HG03066 (cell line): ENCODE measurements at regions not wholly inside any gene's neighbourhood (a gene's known extent, or its start where the extent isn't known, plus 50 kb on each side); places are given as distances from the start of the nearest gene placed in this dataset.

Experiments
- ATAC-seq: cut with Tn5 transposase; IDR thresholded peaks from one replicate; pipeline ENCODE4 v1.9.1; 2021; ENCODE audit warnings: low read depth; ENCODE audit not compliant: unreplicated experiment

DNA sequence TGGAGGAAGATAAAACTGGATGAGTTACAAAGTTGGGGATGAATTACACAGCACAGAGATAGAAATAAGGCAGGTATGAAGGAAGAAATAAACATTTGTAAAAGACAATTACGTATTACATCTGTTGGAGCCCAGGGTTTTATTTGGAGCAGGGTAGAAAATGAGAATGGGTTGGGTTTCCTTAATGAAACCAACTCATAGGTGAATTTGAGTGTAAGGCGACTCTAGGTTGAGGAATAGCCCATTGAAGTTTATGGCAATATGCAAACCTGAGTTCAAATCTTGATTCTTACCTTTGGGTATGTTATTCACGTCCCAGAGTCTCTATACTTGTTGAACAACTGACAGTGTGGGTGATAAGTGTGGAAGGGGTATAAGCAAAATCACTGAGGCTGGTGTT, 422.3 kb upstream of the WWC1 start:
- ATAC-seq = no peak

DNA sequence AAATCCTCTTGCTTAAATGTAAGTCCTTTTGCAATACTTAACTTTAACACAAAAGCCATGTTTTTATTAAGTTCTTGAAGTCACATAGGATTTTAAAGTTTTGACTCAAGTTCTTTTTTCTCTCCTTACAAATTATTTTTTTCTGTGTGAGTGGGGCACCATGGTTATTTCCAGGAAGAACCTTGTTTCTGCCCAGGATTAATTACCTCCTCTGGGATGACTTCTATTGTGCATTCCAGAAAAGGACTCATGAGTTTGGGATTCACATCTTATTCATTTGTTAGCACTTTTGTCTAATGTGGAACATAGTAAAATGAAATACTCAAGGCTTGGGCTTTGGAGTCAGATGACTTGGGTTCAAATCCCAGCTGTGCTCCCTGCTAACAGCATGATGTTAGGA, 421.4 kb upstream of the WWC1 start:
- ATAC-seq = no peak

DNA sequence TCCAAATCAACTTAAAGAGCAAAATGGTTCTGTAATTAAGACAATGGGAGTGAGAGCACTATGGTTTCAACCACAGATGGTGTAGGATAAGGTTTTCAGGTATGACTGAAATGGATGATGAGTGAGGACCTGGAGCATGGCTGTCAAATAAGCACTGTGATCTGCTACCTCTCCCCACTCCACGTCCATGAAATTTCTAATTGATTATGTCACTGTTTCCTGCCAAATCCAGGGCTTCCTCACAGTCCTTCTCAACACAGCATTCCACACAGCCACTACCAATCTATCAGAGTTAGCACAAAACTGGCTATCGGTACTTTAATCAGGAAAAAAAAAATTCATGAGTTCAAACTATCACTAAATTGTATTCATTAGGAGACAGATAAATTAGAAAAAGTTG, 420.4 kb upstream of the WWC1 start:
- ATAC-seq = no peak

DNA sequence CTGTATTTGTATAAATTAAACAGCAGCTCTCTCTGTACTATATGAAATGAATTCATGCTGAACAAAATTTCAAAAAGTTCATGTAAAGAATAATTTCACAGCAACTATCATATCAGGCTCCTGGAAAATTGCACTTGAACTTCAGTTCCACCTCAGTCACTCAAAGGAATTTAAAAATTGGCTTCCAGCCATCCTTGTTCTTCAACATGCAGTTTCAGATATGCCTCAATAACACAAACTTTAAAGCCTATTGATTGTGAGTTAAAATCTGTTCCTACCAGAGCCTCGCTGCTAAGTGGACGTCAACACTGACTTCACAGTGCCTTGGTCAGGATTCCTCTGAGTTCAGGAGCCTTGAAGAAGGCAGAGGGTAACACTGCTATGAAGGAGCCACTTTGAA, 418.7 kb upstream of the WWC1 start:
- ATAC-seq = no peak

DNA sequence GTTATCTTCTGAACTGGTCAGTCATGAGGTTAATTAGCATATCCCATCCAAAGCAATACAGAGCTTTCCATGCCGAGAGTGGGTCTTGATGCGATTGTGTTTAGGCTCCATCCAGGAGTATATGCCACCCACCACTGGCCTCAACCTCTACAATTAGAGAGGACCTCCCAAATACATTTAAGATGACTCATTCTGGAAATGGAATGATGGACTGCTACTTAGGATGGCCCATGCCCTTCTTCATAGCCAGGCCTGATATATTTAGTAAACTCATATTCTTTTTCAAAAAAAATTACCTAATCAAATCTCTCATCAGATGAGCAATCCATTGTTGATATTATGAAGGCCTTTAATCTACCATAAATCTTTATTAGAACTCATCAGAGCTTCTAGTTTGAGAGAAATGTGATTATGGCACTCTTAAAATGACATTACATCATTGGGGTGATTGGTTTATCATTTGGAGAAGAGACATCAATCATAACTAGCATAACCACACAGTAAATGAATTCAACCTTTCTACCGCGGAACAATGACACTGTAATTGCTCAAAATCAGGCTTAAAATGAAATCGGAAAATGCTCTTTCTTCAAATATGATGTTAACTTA, 414.2 kb upstream of the WWC1 start:
- ATAC-seq = no peak

DNA sequence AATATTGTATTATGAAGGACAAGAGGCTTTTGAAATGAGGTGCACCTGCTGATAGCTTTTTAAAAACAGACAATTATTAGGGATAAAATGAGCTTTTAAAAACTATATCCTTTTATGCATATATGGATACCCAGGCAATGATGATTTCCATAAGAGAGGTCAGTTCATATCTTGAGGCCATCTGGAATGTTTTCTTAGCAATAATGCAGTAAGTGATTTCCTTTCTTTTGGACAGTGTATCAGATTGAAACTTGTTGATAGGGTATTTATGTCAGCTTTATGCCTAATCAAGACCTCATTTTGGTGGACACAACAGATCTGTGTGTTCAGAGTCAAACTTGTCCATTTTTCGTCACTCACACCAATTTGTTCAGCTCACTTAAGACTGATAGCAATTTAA, 413.5 kb upstream of the WWC1 start:
- no peak for ATAC-seq

DNA sequence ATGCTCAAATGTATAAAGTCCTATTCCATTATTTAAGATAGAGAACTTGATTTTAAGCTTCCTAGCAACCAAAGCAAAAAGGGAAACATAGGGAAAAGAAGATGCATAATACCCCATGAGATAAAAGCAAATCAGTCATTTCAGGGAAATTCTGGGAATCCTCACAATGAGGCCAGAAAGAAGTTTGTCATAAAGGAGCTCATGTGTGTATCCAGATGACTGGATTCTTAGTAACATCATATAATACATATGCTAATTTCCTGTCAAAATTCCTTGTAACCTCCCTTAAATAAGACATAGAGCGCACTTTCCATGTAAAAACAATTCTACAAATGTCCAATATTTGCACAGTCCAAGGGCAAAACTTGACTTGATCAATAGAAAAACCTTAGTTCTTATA, 411.0 kb upstream of the WWC1 start:
- no peak for ATAC-seq

DNA sequence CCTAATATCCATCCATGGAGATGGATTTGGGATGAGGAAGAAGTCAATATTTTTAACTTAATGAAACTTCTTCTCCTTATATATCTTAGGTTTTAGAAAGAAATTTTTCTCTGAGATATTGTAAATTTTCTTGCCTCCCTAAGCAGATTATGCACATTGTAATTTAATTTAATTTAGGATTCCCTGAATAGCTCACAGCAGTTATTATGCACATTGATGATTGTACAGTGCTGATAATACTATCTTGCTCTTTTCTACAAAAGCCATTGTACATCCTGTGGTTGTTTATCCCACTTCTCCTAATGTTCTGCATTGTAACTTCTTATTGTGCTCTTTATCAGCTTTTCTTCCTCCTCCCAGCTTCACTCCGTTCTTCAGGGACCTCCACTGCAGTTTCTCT, 410.4 kb upstream of the WWC1 start:
- no peak for ATAC-seq

DNA sequence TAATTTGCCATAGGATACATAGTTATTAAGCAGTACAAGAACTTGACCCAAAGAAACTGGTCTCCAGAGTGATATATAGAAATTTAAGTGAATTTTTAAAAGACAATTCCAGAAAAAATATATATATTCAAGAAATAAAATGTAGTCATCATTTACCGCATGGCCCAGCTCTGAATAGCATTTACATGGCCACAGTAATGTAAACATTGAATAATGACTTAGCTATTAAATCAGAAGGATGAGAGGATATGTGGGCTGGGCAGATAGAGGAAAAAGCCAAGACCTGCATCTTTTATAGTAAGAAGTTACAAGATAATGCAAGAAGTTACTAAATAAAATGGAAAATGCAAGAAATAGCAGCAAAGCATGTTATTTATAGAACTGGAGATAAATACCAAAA, 405.2 kb upstream of the WWC1 start:
- ATAC-seq = no peak

DNA sequence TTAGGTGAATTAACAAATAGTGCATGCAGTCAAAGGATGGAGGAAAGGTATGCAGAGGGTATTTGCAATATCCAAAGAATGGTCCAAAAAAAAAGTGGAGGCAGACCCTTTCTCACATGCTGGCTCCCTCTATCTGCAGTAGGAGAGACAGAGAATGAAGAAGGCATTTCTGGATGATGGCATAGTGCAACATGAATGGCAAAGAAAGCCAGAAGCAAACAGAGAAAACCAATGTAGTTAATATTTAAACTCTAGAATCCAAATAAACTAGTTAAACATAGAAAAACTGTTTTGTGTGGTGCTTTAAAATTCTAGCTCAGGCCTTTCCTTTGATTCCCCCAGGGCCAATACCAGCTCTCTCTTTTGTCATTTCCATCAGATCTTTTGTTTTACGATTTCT, 403.1 kb upstream of the WWC1 start:
- ATAC-seq = no peak

DNA sequence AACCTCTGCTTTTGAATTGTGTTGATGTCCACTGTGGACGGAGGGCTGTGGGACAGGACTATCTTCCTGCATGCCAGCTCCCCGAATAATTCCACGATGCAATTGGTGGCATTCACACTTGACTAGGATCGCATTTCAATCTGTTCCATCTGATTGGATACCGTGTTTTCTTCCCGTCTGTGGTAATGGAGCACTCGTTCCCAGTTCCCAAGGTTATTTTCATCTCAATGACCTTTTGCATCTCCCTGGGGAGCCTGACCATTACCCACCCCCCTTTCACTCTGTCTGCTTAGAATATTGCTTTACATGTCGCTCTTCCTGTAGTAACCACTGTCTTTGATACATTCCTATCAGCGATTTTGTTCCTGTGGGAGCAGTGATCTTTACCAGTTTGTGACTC, 402.2 kb upstream of the WWC1 start:
- ATAC-seq = no peak

DNA sequence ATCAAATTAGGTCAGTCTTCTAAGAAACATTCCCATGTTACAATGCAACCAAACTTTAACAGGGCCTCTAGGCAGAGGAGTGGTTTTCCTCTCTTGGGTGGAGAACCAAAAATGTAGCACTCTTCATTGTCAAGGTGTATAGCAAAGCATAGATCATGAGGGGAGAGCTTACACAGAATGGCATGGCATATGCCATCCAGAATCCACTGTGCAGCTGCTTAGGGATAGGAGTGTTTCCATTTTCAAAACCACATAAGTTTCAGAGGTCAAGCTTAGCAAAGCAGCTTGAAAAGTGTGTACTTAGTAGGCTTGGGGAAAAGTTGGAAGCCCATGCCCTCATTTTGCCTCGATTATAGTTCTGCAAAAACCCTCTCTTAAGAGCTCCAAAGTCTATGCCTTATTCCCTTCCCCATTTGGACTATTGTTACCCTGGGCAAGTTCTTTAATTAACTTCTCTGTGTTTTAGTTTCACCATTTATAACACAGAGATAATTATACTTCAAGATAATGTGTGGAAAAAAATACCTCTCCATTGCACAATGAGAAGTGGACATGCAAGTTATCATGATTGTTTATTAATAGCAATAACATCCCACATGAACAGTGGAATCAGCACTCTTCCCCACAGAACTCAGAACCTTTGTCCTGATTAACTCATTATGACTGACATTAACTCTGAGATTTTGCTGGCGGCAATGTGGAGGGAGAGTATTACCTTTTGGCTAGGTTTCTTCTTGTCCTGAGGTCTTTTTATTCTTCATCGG, 398.9 kb upstream of the WWC1 start:
- ATAC-seq = no peak

DNA sequence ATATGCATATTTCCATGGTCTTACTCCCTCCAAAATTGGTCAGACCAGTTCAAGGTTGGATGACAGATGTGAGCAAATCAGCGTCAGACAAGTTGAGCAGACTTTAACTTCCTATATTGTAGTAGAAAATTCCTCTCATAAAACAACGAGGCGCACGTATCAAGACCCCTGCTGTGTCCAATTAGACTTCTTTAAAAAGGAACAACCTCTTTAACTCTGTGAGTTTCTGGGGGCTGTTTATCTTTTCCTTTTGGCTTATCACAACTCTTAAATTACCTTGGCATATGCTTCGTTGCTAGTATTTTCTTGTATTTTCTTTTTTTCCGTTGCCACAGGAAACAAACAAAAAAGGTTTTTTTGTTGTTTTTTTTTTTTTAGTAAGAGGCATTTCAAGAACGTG, 398.2 kb upstream of the WWC1 start:
- no peak for ATAC-seq

DNA sequence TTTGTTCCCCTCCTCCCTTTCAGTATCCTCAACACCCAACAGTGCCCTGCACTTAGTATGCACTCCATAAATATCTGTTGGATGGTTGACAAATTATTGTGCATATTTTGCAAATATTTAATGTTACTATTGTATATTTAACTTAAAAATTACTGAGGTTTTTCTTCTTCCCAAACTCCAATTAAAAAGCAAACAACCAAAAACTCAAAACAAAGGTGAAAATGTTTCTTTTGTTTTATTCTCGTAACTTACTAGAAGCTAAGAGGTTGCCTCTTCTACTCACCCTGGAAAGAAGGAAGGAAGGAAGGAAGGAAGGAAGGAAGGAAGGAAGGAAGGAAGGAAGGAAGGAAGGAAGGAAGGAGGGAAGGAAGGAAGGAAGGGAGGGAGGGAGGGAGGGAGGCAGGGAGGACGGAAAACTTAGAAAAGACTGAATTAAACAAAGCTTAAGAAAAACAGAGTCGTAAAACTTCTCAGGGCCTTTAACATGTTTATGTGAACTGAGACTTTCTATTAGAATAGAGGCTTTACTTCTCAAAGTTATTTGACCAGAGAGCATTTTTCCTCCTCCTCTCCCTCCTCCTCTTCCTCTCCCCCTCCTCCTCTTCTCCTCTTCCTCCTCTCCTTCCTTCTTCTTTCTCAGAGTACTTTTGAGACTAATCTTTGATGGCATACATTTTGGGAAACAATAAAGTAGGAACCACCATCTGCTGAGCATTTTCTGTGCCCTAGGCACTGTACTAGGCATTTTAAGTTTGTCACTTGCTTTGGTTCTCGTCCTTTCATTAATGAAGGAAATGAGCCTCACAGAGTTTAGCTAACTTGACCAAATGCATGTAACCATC, 396.6 kb upstream of the WWC1 start:
- no peak for ATAC-seq

DNA sequence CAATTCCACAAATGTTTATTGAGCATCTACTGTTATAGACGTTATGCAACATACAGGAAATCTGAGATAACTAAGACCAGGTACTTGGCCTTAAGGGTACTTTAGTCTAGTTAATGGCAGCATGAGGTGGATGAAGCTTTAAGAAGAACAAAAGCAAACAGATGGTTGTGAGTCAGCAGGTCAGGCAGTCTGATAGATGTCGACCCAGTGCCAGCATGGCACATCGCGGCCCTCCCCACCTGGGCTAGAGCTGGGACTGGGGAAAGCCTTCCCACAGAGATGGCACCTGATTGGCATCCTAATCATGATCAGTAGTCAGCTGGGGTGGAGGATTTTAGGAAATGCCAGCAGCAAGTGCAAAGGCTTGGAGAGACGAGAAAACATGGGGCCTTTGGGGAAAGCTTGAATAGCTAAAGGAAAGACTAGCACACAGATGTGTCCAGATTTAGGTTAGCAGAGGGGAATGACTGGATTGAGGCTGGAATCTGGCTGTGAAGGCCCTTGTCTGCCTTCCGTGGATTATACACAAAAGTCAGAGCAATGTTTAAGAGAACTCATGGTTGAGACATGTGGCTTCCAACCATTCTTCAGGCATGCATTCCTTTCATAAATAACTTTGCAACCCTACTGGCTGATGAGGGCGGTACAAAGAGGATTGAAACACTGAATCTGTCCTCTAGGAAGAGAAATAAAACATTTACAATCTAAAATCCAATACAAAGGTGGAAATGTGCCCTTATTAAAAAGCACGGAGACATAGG, 395.4 kb upstream of the WWC1 start:
- no peak for ATAC-seq

DNA sequence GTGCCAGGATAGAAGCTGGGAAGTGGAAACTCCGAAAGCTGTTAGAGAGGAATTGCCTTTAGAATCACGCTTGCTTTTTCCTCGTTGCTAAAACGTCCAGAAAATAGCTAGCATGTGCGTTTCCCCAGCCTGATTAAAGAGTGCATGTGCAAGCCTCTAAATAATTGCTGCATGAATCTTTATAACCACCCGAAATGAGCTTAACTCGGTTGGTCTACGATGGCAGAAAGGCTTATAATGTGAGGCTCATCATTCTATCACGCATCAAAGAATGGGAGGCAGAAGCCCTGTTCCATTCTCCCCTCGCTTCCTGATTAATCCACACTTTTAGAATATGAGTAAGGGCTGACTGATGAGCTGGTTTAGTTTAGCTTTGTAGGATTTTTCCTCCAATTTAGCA, 394.6 kb upstream of the WWC1 start:
- no peak for ATAC-seq

DNA sequence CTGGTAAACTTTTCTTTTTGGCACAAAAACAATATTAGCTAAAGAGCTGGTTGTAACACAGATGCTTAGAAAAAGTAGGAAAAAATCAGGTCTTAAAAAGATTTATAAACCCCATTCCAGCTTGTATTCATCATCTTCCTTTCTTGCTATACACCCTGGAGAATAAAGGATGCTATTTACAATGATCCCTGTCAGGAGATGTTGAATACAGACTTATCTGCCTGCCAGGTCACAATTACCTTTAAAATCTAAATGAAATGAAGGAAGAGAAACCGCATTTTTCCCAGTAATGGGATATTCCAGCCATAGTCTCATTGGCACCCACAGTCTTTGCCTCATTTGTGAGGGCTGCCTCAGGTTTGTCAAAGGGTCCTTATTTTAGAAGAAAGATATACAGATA, 394.1 kb upstream of the WWC1 start:
- no peak for ATAC-seq

DNA sequence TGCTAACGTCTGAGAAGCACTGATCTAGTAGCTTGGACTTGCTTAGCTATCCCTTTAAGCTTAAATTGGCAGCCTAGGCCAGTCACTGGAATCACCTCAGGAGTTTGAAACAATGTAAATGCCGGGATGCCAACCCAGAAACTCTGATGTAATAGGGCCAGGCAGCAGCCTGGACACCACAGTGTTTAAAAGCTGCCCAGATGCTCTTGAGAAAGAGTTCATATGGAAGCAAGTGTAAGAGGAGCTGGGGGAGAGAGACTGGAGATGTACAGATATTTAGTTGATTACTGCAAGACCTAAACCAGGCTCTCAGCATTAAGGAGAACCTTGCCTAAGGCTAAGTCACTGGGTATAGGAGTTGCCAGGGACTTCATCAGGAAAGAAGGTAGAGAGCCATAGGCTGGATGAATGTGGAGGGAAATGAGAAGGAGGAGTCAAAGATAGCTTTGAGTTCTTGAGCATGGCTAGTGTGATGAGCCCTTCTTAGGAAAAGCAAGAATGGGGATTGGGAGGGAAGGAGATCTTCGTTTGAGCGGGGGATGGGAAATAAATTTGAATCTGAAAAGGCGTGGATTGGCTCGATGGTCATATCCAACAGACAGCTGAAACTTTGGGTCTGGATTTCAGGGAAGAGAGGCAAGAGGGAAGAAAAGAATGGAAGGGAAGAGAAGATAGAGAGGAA, 392.9 kb upstream of the WWC1 start:
- no peak for ATAC-seq

DNA sequence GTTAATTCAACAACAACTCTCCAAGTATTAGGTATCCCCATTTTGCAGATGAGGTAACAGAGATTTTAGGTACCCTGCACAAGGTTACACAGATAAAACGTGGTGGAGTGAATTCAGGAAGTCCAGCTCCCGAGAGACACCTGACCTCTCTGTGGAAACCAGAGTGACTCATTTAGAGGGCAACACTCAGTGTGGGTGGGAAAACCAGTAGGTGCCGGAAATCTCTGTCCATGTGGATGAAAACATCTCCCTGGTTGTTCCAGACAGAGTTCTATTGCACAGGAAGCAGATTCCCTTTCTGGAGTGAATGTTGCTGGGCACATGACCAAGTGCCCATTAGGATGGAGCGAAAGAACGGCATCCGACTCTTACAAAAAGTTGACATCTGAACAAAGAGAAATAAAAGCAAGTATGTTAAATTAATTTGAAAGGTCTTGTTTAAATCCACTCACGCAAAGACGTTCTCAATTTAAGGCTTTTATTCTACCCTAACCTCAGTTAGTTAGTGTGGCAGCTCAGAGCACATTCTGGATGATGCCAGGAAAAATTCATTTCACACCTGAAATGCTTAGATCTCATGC, 391.9 kb upstream of the WWC1 start:
- ATAC-seq = no peak

DNA sequence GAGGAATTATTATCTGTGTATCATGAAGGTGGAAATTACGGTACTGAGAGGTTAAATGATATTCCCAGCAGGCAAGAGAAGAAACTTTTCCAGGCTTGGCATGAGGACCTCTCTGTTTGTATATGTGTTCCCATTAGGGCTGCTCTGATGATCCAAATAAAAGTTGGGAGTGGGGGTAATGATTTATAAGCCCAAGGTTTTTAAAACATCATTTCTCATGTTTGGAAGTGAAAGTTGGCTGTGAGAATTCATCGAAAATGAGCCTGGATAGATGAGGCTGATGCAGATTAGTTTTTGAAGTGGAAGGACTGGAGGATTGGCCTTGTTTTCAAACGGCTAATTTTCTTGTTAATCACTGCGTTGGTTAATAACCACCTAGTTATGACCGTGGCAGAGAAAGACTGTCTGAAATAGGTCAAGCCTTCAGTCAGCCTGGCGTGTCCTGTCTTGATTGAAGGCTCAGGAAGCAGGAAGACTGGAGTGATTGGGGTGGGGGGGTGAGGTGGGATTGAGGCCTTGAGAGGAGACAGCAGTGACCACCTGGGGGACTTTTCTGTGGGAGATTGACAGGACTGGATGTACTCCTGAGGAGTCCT, 391.0 kb upstream of the WWC1 start:
- ATAC-seq = no peak
